ENCODE measurements at regions not wholly inside any gene's neighbourhood (a gene's known extent, or its start where the extent isn't known, plus 50 kb on each side); places are given as distances from the start of the nearest gene placed in this dataset.

DNA sequence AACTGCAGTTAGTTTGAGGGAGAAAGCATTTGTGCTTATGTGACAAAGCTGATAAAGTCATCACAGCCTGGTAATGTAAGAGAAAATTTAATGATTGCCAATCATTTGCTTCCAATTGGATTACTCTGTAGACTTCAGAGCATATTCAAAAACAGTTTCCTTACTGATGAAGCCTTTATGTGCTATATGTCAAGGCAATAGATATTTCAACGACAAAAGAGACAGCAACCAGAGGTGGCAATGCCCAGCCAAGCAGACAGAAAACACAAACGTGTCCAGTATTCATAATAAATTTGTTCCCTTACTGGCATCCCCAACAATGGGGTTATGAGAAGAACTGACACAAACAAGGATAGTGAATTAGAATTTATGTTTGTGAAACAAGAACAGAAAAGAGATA lies 1840.3 kb upstream of the PCDH7 start:
- TF ChIP-seq, protein P1, sequence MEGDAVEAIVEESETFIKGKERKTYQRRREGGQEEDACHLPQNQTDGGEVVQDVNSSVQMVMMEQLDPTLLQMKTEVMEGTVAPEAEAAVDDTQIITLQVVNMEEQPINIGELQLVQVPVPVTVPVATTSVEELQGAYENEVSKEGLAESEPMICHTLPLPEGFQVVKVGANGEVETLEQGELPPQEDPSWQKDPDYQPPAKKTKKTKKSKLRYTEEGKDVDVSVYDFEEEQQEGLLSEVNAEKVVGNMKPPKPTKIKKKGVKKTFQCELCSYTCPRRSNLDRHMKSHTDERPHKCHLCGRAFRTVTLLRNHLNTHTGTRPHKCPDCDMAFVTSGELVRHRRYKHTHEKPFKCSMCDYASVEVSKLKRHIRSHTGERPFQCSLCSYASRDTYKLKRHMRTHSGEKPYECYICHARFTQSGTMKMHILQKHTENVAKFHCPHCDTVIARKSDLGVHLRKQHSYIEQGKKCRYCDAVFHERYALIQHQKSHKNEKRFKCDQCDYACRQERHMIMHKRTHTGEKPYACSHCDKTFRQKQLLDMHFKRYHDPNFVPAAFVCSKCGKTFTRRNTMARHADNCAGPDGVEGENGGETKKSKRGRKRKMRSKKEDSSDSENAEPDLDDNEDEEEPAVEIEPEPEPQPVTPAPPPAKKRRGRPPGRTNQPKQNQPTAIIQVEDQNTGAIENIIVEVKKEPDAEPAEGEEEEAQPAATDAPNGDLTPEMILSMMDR (IDR thresholded peaks at IDR 0.05), result no peak
- TF ChIP-seq POLR2A (IDR thresholded peaks at IDR 0.05), result no peak

Data from heart left ventricle (tissue), 13 donors.